HL-60 (cell line): ENCODE measurements at regions not wholly inside any gene's neighbourhood (a gene's known extent, or its start where the extent isn't known, plus 50 kb on each side); places are given as distances from the start of the nearest gene placed in this dataset.

Experiments
- DNase-seq, 2 experiments: peaks; one replicate each; pipeline ENCODE4 v3.0.0-alpha.2; 2010 to 2020; ENCODE audit warnings: low read depth in 1 of 2, low spot score in 1 of 2
- H3K27ac ChIP-seq: fragments of 250-450 bp; sonication (Bioruptor Pico); replicated peaks from 2 replicates; pipeline ENCODE4 v1.5.1; 2020; ENCODE audit warnings: mild to moderate bottlenecking, moderate library complexity
- H3K27me3 ChIP-seq: fragments of 250-450 bp; sonication (Bioruptor Pico); 2 replicates; pipeline ENCODE4 v1.5.1; 2021; ENCODE audit warnings: mild to moderate bottlenecking, moderate library complexity; ENCODE audit not compliant: insufficient read depth, poor library complexity, severe bottlenecking
- H3K4me3 ChIP-seq: replicated peaks from 2 replicates; pipeline ENCODE4 v1.5.1; 2011; ENCODE audit warnings: mild to moderate bottlenecking, control low read depth, low read length; ENCODE audit not compliant: insufficient read depth
- GABPA ChIP-seq: IDR thresholded peaks from 2 replicates; pipeline ENCODE4 v1.6.1; 2012; ENCODE audit warnings: low read depth
- POLR2AphosphoS5 ChIP-seq: IDR thresholded peaks from 2 replicates; pipeline ENCODE4 v1.6.1; 2012; ENCODE audit warnings: low read depth
- SPI1 ChIP-seq: IDR thresholded peaks from 2 replicates; pipeline ENCODE4 v1.6.1; 2012; ENCODE audit warnings: low read depth, mild to moderate bottlenecking, borderline replicate concordance
- TF ChIP-seq, protein P1 (sequence below): IDR thresholded peaks from 2 replicates; pipeline ENCODE4 v1.6.1; 2012; ENCODE audit warnings: low read depth; ENCODE audit not compliant: insufficient replicate concordance
- TF ChIP-seq, protein P2 (sequence below): IDR thresholded peaks from one replicate; pipeline ENCODE4 v1.5.1; 2011; ENCODE audit warnings: low read length, control low read depth, inconsistent platforms; ENCODE audit not compliant: insufficient read depth

DNA sequence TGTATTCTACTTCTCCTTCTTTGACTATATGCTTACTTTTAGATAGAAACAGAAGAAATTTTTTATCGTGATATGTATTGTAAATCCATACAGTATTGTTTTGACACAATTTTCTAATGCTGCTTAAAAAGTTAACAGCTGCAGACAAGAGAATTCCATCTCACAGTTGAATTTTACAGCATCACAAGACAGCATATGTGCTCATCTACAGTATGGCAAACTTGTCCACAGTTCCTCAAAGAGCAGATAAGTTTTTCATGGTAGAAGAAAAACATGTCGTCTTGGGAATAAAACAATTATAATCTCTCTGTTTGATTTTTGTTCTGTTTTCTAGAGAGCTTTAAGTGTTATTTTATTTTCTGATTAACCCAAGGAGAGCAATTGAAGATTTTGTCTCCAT, 438.5 kb upstream of the NUDT12 start:
- Histone ChIP-seq H3K27ac (no peak overlapping the region), H3K27me3 (no peaks in the 10 kb centered on the region)
- TF ChIP-seq POLR2AphosphoS5 (no peak), SPI1 (no peak), GABPA (no peak)
- TF ChIP-seq, protein P1, sequence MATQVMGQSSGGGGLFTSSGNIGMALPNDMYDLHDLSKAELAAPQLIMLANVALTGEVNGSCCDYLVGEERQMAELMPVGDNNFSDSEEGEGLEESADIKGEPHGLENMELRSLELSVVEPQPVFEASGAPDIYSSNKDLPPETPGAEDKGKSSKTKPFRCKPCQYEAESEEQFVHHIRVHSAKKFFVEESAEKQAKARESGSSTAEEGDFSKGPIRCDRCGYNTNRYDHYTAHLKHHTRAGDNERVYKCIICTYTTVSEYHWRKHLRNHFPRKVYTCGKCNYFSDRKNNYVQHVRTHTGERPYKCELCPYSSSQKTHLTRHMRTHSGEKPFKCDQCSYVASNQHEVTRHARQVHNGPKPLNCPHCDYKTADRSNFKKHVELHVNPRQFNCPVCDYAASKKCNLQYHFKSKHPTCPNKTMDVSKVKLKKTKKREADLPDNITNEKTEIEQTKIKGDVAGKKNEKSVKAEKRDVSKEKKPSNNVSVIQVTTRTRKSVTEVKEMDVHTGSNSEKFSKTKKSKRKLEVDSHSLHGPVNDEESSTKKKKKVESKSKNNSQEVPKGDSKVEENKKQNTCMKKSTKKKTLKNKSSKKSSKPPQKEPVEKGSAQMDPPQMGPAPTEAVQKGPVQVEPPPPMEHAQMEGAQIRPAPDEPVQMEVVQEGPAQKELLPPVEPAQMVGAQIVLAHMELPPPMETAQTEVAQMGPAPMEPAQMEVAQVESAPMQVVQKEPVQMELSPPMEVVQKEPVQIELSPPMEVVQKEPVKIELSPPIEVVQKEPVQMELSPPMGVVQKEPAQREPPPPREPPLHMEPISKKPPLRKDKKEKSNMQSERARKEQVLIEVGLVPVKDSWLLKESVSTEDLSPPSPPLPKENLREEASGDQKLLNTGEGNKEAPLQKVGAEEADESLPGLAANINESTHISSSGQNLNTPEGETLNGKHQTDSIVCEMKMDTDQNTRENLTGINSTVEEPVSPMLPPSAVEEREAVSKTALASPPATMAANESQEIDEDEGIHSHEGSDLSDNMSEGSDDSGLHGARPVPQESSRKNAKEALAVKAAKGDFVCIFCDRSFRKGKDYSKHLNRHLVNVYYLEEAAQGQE = no peak
- TF ChIP-seq, protein P2, sequence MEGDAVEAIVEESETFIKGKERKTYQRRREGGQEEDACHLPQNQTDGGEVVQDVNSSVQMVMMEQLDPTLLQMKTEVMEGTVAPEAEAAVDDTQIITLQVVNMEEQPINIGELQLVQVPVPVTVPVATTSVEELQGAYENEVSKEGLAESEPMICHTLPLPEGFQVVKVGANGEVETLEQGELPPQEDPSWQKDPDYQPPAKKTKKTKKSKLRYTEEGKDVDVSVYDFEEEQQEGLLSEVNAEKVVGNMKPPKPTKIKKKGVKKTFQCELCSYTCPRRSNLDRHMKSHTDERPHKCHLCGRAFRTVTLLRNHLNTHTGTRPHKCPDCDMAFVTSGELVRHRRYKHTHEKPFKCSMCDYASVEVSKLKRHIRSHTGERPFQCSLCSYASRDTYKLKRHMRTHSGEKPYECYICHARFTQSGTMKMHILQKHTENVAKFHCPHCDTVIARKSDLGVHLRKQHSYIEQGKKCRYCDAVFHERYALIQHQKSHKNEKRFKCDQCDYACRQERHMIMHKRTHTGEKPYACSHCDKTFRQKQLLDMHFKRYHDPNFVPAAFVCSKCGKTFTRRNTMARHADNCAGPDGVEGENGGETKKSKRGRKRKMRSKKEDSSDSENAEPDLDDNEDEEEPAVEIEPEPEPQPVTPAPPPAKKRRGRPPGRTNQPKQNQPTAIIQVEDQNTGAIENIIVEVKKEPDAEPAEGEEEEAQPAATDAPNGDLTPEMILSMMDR = no peak

DNA sequence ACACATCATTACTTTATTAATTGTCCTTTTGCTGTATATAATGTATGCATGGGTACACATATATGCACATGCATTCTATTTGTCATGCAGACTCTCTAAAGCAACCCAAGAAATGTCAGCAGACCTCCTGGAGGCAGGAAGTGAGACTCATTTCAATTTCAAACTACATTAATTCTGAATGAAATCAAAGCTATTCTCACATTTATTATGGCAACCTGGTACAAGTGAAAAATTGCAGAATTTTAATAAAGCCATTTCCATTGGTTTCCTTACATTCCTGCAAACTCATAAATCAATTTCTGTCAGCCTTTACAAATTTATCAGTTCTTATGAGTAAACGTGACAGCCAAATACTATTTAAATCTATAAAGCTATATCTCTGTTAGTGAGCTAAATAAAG, 430.4 kb upstream of the NUDT12 start:
- Histone ChIP-seq H3K4me3 (no peak overlapping the region), H3K27ac (no peak overlapping the region), H3K27me3 (no peaks in the 10 kb centered on the region)
- DNase-seq = no peak
- TF ChIP-seq, protein P1 = no peak
- TF ChIP-seq SPI1 = no peak

More for the DNA sequence above, 438.5 kb upstream of the NUDT12 start:
- no peak for DNase-seq
- H3K4me3 ChIP-seq = no peak overlapping the region

DNA sequence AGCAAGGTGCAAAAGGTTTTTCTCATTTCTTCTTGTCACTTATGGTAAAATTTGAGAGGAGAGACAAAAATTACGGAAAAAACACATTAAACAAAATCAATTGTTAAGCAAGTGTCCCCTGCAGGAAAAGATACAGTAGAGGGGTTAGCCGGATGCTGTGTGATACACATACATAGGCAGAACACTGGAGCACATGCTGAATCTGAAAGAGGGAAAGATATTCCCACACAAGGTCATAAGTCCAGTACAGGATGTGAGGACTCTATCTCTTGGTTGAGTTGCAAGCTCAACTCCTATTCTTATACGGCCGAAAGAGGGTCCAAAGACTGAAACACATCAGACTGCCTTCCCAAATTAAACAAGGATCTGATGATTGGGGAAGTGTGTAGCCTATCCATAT, 427.5 kb upstream of the NUDT12 start:
- TF ChIP-seq POLR2AphosphoS5 = no peak
- TF ChIP-seq SPI1 = no peak
- TF ChIP-seq GABPA = no peak
- TF ChIP-seq, protein P1 = no peak
- TF ChIP-seq, protein P2 = no peak
- DNase-seq = no peak
- Histone ChIP-seq H3K27me3 (no peaks in the 10 kb centered on the region), H3K4me3 (no peak overlapping the region), H3K27ac (no peak overlapping the region)

DNA sequence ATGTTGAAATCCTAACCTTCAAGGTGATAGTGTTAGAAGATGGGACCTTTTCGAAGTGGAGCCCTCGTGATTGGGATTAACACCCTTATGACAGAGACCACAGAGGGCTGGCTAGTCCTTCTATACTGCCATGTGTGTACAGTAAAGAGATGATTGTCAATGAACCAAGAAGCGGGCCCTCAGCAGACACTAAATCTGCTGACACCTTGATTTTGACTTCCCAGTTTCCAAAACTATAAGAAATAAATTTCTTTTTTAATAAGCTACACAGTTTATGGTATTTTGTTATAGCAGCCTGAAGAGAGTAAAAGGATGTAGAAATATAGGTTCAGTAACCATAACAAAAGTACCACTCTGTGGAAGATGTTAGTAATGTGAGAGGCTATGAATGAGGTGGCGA, 419.0 kb upstream of the NUDT12 start:
- DNase-seq = no peak
- TF ChIP-seq POLR2AphosphoS5 (no peak), SPI1 (no peak), GABPA (no peak)
- Histone ChIP-seq H3K4me3 (no peak overlapping the region), H3K27ac (no peak overlapping the region), H3K27me3 (no peaks in the 10 kb centered on the region)
